ENCODE measurements at regions not wholly inside any gene's neighbourhood (a gene's known extent, or its start where the extent isn't known, plus 50 kb on each side); places are given as distances from the start of the nearest gene placed in this dataset.

DNA sequence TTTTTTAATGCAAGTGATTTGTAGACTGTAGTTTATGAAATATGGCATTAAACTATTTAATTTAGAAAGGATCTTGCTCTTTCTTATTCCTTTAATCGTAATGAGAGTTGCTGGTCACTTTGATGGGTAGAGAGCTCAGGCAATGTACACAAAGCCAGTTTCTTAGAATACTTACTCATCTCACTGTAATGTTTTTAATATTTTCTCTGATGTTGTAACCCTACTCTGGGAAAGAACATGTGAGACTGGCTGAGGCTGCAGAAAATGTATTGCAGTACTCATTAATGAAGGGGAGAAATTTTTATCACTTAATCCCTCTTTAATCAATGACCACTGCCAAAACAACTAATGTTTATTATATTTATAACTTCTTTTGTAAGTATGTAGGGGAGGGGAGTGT lies 479.4 kb upstream of the KCNMB2 start:
- Histone ChIP-seq H3K9ac (ENCODE audit: low read length in 2 of 2) (no peak overlapping the region), H3K9me3 (ENCODE audit: control insufficient read depth in 2 of 2, low read length in 2 of 2) (no peaks in the 10 kb centered on the region), H3K4me3 (ENCODE audit: low read length in 2 of 2) (no peak overlapping the region), H3K4me1 (ENCODE audit: control insufficient read depth, insufficient read depth, low read length) (peaks cover 9% of the 10 kb centered on the region), H3K36me3 (ENCODE audit: control insufficient read depth in 2 of 2, insufficient read depth in 2 of 2, low read length in 2 of 2) (no peaks in the 10 kb centered on the region), H3K27ac (ENCODE audit: low read length) (no peak overlapping the region), H3K27me3 (ENCODE audit: control insufficient read depth in 1 of 2, insufficient read depth in 2 of 2, low read length in 2 of 2) (no peaks in the 10 kb centered on the region)

DNA sequence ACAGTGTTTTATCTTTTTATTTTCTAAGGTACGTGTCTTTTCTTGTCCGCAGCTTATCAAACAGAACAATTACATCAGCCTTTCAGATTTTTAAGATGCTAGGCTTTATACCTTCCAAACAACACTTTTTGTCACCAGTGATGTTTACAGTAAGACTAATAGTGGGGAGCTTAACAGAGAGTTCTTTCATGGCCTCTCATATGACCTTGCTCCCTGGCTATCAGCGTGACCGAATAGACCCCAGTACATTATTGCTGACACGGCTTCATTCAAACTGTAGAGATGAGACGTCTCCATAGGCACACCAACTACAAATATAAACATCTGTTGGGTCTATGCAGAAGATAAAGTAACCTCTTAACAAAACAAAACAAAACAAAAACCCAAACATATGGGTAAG lies 477.6 kb upstream of the KCNMB2 start:
- Histone ChIP-seq H3K27me3 (ENCODE audit: control insufficient read depth in 1 of 2, insufficient read depth in 2 of 2, low read length in 2 of 2) (no peaks in the 10 kb centered on the region), H3K4me1 (ENCODE audit: control insufficient read depth, insufficient read depth, low read length) (peaks cover 9% of the 10 kb centered on the region), H3K27ac (ENCODE audit: low read length) (peak overlapping the region; percentile 50), H3K4me3 (ENCODE audit: low read length in 2 of 2) (no peak overlapping the region), H3K9ac (ENCODE audit: low read length in 2 of 2) (no peak overlapping the region), H3K9me3 (ENCODE audit: control insufficient read depth in 2 of 2, low read length in 2 of 2) (no peaks in the 10 kb centered on the region), H3K36me3 (ENCODE audit: control insufficient read depth in 2 of 2, insufficient read depth in 2 of 2, low read length in 2 of 2) (no peaks in the 10 kb centered on the region)

DNA sequence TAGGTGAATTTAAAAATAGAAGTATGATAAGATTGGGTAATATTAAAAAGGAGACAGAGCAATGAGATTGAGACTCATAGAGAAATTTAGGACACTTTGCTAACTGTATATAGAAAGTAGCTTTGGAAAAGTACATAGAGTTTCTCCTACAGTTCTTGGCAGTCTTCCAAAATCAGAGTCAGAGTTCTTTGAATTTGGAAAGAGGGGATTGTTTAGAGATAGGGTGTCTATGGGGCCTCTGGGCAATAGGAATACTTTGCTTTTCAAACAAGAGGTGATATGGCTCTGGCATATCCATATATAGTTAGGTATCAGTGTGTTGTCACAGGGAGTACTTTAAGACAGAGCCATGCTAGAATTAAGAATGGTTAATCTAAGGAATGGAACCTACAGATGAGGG lies 477.1 kb upstream of the KCNMB2 start:
- Histone ChIP-seq H3K4me3 (ENCODE audit: low read length in 2 of 2) (no peak overlapping the region), H3K9ac (ENCODE audit: low read length in 2 of 2) (no peak overlapping the region), H3K27me3 (ENCODE audit: control insufficient read depth in 1 of 2, insufficient read depth in 2 of 2, low read length in 2 of 2) (no peaks in the 10 kb centered on the region), H3K27ac (ENCODE audit: low read length) (peak overlapping the region; percentile 50), H3K4me1 (ENCODE audit: control insufficient read depth, insufficient read depth, low read length) (peaks cover 9% of the 10 kb centered on the region), H3K9me3 (ENCODE audit: control insufficient read depth in 2 of 2, low read length in 2 of 2) (no peaks in the 10 kb centered on the region), H3K36me3 (ENCODE audit: control insufficient read depth in 2 of 2, insufficient read depth in 2 of 2, low read length in 2 of 2) (no peaks in the 10 kb centered on the region)

DNA sequence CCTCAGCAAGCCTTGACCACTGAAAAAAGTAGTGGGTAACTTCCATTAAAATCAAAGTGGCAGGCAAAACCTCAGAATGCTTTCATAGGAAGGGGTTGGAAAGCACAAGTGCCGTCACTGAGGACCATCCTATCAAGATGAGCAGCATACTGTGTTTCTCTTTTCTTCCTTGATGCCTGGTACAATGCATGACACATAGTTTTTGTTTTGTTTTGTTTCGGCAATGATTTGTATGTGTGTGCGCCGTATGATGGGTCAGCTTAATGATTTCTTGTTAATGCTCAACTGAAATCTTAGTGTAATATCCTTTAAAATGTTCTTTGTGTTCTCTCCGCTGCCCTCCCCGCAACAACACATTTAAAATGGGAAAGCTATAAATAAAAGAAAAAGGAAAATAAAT lies 476.4 kb upstream of the KCNMB2 start:
- Histone ChIP-seq H3K27ac (ENCODE audit: low read length) (peak overlapping the region; percentile 50), H3K4me3 (ENCODE audit: low read length in 2 of 2) (peak overlapping the region in 1 of 2 donors; percentile 50)

DNA sequence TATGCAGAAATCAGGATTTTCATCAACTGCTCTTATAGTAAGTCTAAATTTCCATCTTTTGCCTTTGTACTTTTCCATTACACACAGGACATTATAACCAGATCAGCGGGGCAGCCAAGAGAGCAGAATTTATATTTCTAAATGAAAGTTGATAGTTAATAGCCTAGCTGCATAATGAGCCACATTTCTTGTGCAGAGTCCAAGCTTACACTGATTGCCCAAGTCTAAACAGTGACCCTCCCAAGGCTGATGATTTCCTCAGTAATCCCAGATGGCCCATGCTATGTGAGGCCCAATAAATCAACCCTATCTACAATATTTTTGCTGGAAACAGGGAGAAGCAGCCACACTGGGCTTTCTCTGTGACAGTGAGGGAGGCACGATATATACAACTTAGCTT lies 475.8 kb upstream of the KCNMB2 start:
- H3K36me3 ChIP-seq (ENCODE audit: control insufficient read depth in 2 of 2, insufficient read depth in 2 of 2, low read length in 2 of 2) = no peaks in the 10 kb centered on the region
- H3K9me3 ChIP-seq (ENCODE audit: control insufficient read depth in 2 of 2, low read length in 2 of 2) = no peaks in the 10 kb centered on the region
- H3K4me1 ChIP-seq (ENCODE audit: control insufficient read depth, insufficient read depth, low read length) = peaks cover 9% of the 10 kb centered on the region
- peak overlapping the region; percentile 50 for H3K27ac ChIP-seq (ENCODE audit: low read length)
- no peaks in the 10 kb centered on the region for H3K27me3 ChIP-seq (ENCODE audit: control insufficient read depth in 1 of 2, insufficient read depth in 2 of 2, low read length in 2 of 2)
- no peak overlapping the region for H3K9ac ChIP-seq (ENCODE audit: low read length in 2 of 2)
- H3K4me3 ChIP-seq (ENCODE audit: low read length in 2 of 2) = no peak overlapping the region

More for the DNA sequence above, 476.4 kb upstream of the KCNMB2 start:
- Histone ChIP-seq H3K4me1 (ENCODE audit: control insufficient read depth, insufficient read depth, low read length) (peaks cover 9% of the 10 kb centered on the region), H3K36me3 (ENCODE audit: control insufficient read depth in 2 of 2, insufficient read depth in 2 of 2, low read length in 2 of 2) (no peaks in the 10 kb centered on the region), H3K27me3 (ENCODE audit: control insufficient read depth in 1 of 2, insufficient read depth in 2 of 2, low read length in 2 of 2) (no peaks in the 10 kb centered on the region), H3K9me3 (ENCODE audit: control insufficient read depth in 2 of 2, low read length in 2 of 2) (no peaks in the 10 kb centered on the region), H3K9ac (ENCODE audit: low read length in 2 of 2) (peak overlapping the region in 1 of 2 donors; percentile 6)

DNA sequence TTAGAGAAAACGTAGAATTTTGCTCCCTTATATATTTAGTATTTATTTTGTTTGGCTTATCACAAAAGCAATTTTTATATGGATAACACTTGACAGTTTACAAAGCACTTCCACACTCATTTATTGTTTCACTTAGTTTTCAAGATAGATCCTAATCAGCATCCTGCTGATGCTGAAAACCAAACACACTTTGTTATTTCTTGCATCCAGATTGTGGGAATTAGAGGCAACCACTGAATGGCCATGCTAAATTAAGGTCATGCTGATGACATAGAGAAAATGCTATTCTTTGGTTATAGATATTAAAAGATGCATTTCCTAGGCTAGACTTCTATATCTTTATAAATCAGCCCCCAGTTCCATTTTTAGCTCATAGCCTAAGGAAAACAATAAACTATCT lies 474.1 kb upstream of the KCNMB2 start:
- H3K9me3 ChIP-seq (ENCODE audit: control insufficient read depth in 2 of 2, low read length in 2 of 2) = no peaks in the 10 kb centered on the region
- H3K4me3 ChIP-seq (ENCODE audit: low read length in 2 of 2) = no peak overlapping the region
- H3K9ac ChIP-seq (ENCODE audit: low read length in 2 of 2) = no peak overlapping the region
- H3K27me3 ChIP-seq (ENCODE audit: control insufficient read depth in 1 of 2, insufficient read depth in 2 of 2, low read length in 2 of 2) = no peaks in the 10 kb centered on the region
- peaks cover 9% of the 10 kb centered on the region for H3K4me1 ChIP-seq (ENCODE audit: control insufficient read depth, insufficient read depth, low read length)
- no peak overlapping the region for H3K27ac ChIP-seq (ENCODE audit: low read length)
- H3K36me3 ChIP-seq (ENCODE audit: control insufficient read depth in 2 of 2, insufficient read depth in 2 of 2, low read length in 2 of 2) = no peaks in the 10 kb centered on the region

DNA sequence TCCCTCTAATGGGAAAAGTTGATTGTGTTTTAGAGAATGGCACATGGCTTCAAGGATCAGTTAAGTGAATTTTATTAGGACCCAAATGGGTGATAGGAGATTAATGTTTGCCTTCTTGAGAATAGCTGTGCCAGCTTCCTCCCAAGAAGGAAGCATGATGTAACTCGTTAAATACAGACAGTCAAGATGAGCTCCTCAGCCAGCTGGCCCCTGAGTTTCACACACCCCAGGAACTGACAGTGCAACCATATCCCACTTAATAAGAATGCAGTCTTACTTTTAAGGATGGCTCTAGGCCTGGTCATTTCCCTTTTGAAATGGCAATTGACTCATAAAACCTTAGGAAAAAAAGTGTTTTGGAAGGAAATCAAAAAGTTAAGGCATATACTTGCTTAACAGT lies 472.8 kb upstream of the KCNMB2 start:
- no peak overlapping the region for H3K4me3 ChIP-seq (ENCODE audit: low read length in 2 of 2)
- no peak overlapping the region for H3K9ac ChIP-seq (ENCODE audit: low read length in 2 of 2)
- no peaks in the 10 kb centered on the region for H3K27me3 ChIP-seq (ENCODE audit: control insufficient read depth in 1 of 2, insufficient read depth in 2 of 2, low read length in 2 of 2)
- no peaks in the 10 kb centered on the region for H3K9me3 ChIP-seq (ENCODE audit: control insufficient read depth in 2 of 2, low read length in 2 of 2)
- no peaks in the 10 kb centered on the region for H3K36me3 ChIP-seq (ENCODE audit: control insufficient read depth in 2 of 2, insufficient read depth in 2 of 2, low read length in 2 of 2)
- peaks cover 4% of the 10 kb centered on the region for H3K4me1 ChIP-seq (ENCODE audit: control insufficient read depth, insufficient read depth, low read length)
- H3K27ac ChIP-seq (ENCODE audit: low read length) = no peak overlapping the region

DNA sequence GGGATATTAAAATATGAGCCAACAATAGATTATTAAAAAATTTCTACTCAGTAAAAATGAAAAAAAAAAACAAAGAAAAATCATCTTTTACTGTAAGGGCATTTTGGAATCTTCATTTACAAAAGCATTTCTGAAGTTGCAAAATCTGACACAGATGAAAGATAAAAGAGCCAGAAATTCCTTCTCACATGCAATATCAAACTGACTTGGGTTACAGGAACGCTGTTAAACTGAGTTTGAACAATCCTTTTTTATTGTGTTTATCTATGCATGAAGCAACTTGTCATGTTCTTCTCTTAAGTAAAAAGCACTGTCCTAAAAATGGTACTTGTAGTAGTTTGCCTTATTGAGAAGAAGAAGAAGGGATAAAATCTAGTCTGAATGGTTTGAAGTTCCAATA lies 468.5 kb upstream of the KCNMB2 start:
- Histone ChIP-seq H3K9ac (ENCODE audit: low read length in 2 of 2) (no peak overlapping the region), H3K4me1 (ENCODE audit: control insufficient read depth, insufficient read depth, low read length) (peaks cover 3% of the 10 kb centered on the region), H3K9me3 (ENCODE audit: control insufficient read depth in 2 of 2, low read length in 2 of 2) (no peaks in the 10 kb centered on the region), H3K27ac (ENCODE audit: low read length) (no peak overlapping the region), H3K36me3 (ENCODE audit: control insufficient read depth in 2 of 2, insufficient read depth in 2 of 2, low read length in 2 of 2) (no peaks in the 10 kb centered on the region), H3K4me3 (ENCODE audit: low read length in 2 of 2) (no peak overlapping the region), H3K27me3 (ENCODE audit: control insufficient read depth in 1 of 2, insufficient read depth in 2 of 2, low read length in 2 of 2) (no peaks in the 10 kb centered on the region)

DNA sequence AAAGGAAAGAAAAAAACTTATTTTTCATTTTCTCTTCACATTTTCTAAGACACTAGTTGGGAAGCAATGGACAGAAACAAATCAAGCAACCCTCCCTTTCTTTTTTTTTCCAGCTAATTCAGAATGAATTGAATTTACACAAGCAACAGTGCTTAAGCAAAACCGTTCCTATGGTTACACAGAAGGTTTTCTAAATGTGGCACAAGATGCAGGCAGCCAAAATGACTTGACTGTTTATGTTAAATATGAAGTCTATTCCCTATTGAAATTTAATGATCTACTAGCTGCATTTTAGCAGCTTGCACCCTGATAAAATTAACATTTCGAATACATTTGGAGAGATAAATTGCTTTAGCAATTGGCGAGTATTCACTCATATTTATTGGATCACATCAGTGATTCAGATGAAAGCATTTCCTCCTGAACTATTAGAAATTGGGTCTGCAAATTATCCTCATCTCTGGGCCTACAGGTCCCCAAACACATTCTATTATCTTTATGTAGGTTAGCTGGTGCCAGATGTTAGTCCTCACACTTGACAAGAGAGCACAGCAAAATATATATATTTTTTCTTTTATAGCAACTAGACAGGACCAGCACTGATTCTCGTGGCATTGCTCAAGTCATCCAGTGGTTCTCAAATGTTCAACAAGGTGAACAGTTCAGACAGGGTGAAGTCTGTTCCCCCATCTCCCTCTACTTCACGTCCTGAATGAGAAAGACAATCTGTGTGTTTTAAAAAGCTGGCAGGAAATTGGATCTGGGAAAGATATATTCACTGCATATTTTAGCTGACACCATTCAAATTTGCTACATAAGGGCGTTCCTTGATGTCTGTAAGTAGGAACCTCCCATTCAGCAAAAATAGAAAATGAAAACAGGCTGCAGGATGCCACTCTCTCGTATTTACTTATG lies 463.6 kb upstream of the KCNMB2 start:
- no peak overlapping the region for H3K27ac ChIP-seq (ENCODE audit: low read length)
- H3K36me3 ChIP-seq (ENCODE audit: control insufficient read depth in 2 of 2, insufficient read depth in 2 of 2, low read length in 2 of 2) = no peaks in the 10 kb centered on the region
- peaks cover 9% of the 10 kb centered on the region for H3K4me1 ChIP-seq (ENCODE audit: control insufficient read depth, insufficient read depth, low read length)
- H3K9me3 ChIP-seq (ENCODE audit: control insufficient read depth in 2 of 2, low read length in 2 of 2) = no peaks in the 10 kb centered on the region
- H3K27me3 ChIP-seq (ENCODE audit: control insufficient read depth in 1 of 2, insufficient read depth in 2 of 2, low read length in 2 of 2) = no peaks in the 10 kb centered on the region
- H3K4me3 ChIP-seq (ENCODE audit: low read length in 2 of 2) = no peak overlapping the region
- no peak overlapping the region for H3K9ac ChIP-seq (ENCODE audit: low read length in 2 of 2)

DNA sequence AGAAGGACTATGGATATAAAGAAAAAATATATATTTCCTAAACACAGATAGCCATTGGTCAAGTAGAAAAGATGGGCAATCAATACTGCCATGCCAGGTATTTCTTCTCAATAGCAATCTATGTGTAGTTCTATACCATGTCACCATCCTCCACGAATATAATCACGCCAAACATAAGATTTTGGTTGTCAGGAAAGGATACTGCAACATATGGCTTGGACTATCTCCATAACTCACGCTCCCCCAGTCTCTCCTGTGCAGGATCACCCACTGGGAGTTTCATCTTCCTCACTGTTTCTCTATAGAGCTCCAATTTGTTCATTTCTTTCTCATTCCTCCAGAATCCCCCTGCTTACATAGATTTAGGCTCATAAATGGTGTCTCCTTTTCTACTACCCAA lies 462.9 kb upstream of the KCNMB2 start:
- H3K9ac ChIP-seq (ENCODE audit: low read length in 2 of 2) = no peak overlapping the region
- H3K27ac ChIP-seq (ENCODE audit: low read length) = no peak overlapping the region
- peaks cover 9% of the 10 kb centered on the region for H3K4me1 ChIP-seq (ENCODE audit: control insufficient read depth, insufficient read depth, low read length)
- no peaks in the 10 kb centered on the region for H3K27me3 ChIP-seq (ENCODE audit: control insufficient read depth in 1 of 2, insufficient read depth in 2 of 2, low read length in 2 of 2)
- no peak overlapping the region for H3K4me3 ChIP-seq (ENCODE audit: low read length in 2 of 2)
- H3K36me3 ChIP-seq (ENCODE audit: control insufficient read depth in 2 of 2, insufficient read depth in 2 of 2, low read length in 2 of 2) = no peaks in the 10 kb centered on the region
- no peaks in the 10 kb centered on the region for H3K9me3 ChIP-seq (ENCODE audit: control insufficient read depth in 2 of 2, low read length in 2 of 2)

DNA sequence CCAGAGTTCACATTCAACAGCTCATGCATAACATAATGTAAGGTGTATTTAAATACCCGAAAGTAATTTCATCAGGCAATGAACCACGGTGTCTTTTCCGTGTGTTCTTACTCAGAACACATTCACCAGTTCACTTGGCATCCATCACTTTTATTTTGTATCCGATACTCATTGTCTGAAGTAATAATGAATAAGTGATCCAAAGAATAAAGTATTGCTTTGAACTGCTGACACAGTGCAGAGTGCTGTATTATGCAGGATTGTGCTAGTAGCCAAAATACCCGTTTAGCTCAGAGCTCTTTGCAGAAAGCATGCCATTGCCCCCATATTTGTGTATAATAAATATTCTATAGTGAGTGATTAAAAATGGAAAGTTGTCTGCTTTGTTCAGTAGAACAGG lies 460.9 kb upstream of the KCNMB2 start:
- no peaks in the 10 kb centered on the region for H3K9me3 ChIP-seq (ENCODE audit: control insufficient read depth in 2 of 2, low read length in 2 of 2)

More for the DNA sequence above, 460.9 kb upstream of the KCNMB2 start:
- Histone ChIP-seq H3K27ac (ENCODE audit: low read length) (no peak overlapping the region), H3K4me1 (ENCODE audit: control insufficient read depth, insufficient read depth, low read length) (peaks cover 13% of the 10 kb centered on the region), H3K27me3 (ENCODE audit: control insufficient read depth in 1 of 2, insufficient read depth in 2 of 2, low read length in 2 of 2) (no peaks in the 10 kb centered on the region), H3K4me3 (ENCODE audit: low read length in 2 of 2) (no peak overlapping the region), H3K36me3 (ENCODE audit: control insufficient read depth in 2 of 2, insufficient read depth in 2 of 2, low read length in 2 of 2) (no peaks in the 10 kb centered on the region), H3K9ac (ENCODE audit: low read length in 2 of 2) (no peak overlapping the region)

Measured in stomach smooth muscle (tissue), 2 donors.